ENCODE measurements at regions not wholly inside any gene's neighbourhood (a gene's known extent, or its start where the extent isn't known, plus 50 kb on each side); places are given as distances from the start of the nearest gene placed in this dataset.
"Not testable (repeated sequence)": the region's sequence is repeated elsewhere in the genome, so short reads cannot be mapped to it uniquely, and the experiment has no call there.

- H3K27ac ChIP-seq, result no peak overlapping the region
- H3K36me3 ChIP-seq, result no peaks in the 10 kb centered on the region
- no peak for DNase-seq (ENCODE audit: low read depth in 1 of 2, low spot score in 2 of 2)
- H3K9me3 ChIP-seq (replicated peaks), result no peaks in the 10 kb centered on the region
- no peaks in the 10 kb centered on the region for H3K4me1 ChIP-seq (replicated peaks)
- no peaks in the 10 kb centered on the region for H3K27me3 ChIP-seq (replicated peaks)
- no peak overlapping the region for H3K4me3 ChIP-seq
These were observed 457.1 kb upstream of the ADAMTS9 start for GRCh38 chr3:65144791-65145351.

- no peak for DNase-seq (ENCODE audit: low read depth in 1 of 2, low spot score in 2 of 2)
- H3K4me3 ChIP-seq, result no peak overlapping the region
- H3K4me1 ChIP-seq (replicated peaks), result no peaks in the 10 kb centered on the region
- no peaks in the 10 kb centered on the region for H3K27me3 ChIP-seq (replicated peaks)
- H3K9me3 ChIP-seq (replicated peaks), result no peaks in the 10 kb centered on the region
- H3K27ac ChIP-seq, result no peak overlapping the region
- H3K36me3 ChIP-seq, result no peaks in the 10 kb centered on the region
These were observed 454.7 kb upstream of the ADAMTS9 start for GRCh38 chr3:65142456-65142855.

GRCh38 chr3:65138556-65138955 is 450.8 kb upstream of the ADAMTS9 start:
- H3K27ac ChIP-seq, result no peak overlapping the region
- DNase-seq (ENCODE audit: low read depth in 1 of 2, low spot score in 2 of 2), result no peak
- H3K4me3 ChIP-seq, result no peak overlapping the region
- no peaks in the 10 kb centered on the region for H3K9me3 ChIP-seq (replicated peaks)
- no peaks in the 10 kb centered on the region for H3K36me3 ChIP-seq
- no peaks in the 10 kb centered on the region for H3K4me1 ChIP-seq (replicated peaks)
- no peaks in the 10 kb centered on the region for H3K27me3 ChIP-seq (replicated peaks)

- H3K27me3 ChIP-seq (replicated peaks); H3K4me3 ChIP-seq; H3K36me3 ChIP-seq; H3K27ac ChIP-seq; H3K9me3 ChIP-seq (replicated peaks); H3K4me1 ChIP-seq (replicated peaks); DNase-seq (ENCODE audit: low read depth in 1 of 2, low spot score in 2 of 2): not testable (repeated sequence)
These were observed 446.0 kb upstream of the ADAMTS9 start for GRCh38 chr3:65133752-65134151.

GRCh38 chr3:65130782-65131181 is 443.0 kb upstream of the ADAMTS9 start:
- Histone ChIP-seq H3K4me1 (replicated peaks) (peaks cover 14% of the 10 kb centered on the region), H3K27me3 (replicated peaks) (no peaks in the 10 kb centered on the region), H3K4me3 (no peak overlapping the region), H3K27ac (no peak overlapping the region), H3K36me3 (no peaks in the 10 kb centered on the region), H3K9me3 (replicated peaks) (no peaks in the 10 kb centered on the region)
- no peak for DNase-seq (ENCODE audit: low read depth in 1 of 2, low spot score in 2 of 2)

GRCh38 chr3:65128346-65128745 is 440.5 kb upstream of the ADAMTS9 start:
- Histone ChIP-seq H3K9me3 (replicated peaks) (no peaks in the 10 kb centered on the region), H3K4me3 (no peak overlapping the region), H3K27me3 (replicated peaks) (no peaks in the 10 kb centered on the region), H3K4me1 (replicated peaks) (peaks cover 14% of the 10 kb centered on the region), H3K27ac (no peak overlapping the region), H3K36me3 (no peaks in the 10 kb centered on the region)
- no peak for DNase-seq (ENCODE audit: low read depth in 1 of 2, low spot score in 2 of 2)

GRCh38 chr3:65126527-65127410 is 439.0 kb upstream of the ADAMTS9 start:
- Histone ChIP-seq H3K9me3 (replicated peaks) (no peaks in the 10 kb centered on the region), H3K27me3 (replicated peaks) (no peaks in the 10 kb centered on the region), H3K36me3 (no peaks in the 10 kb centered on the region), H3K4me3 (no peak overlapping the region), H3K27ac (peak overlapping the region; percentile 30), H3K4me1 (replicated peaks) (peaks cover 14% of the 10 kb centered on the region)
- peak in 1 of 2 experiments; percentile 36 for DNase-seq (ENCODE audit: low read depth in 1 of 2, low spot score in 2 of 2)

- DNase-seq (ENCODE audit: low read depth in 1 of 2, low spot score in 2 of 2); H3K4me1 ChIP-seq (replicated peaks): not testable (repeated sequence)
These were observed 432.4 kb upstream of the ADAMTS9 start for GRCh38 chr3:65120156-65120555.

GRCh38 chr3:65118912-65119499 is 431.2 kb upstream of the ADAMTS9 start:
- H3K36me3 ChIP-seq, result no peaks in the 10 kb centered on the region
- H3K27me3 ChIP-seq (replicated peaks), result no peaks in the 10 kb centered on the region
- no peaks in the 10 kb centered on the region for H3K4me1 ChIP-seq (replicated peaks)
- DNase-seq (ENCODE audit: low read depth in 1 of 2, low spot score in 2 of 2), result no peak
- no peak overlapping the region for H3K27ac ChIP-seq
- H3K4me3 ChIP-seq, result no peak overlapping the region
- H3K9me3 ChIP-seq (replicated peaks), result no peaks in the 10 kb centered on the region

More at GRCh38 chr3:65120156-65120555, 432.4 kb upstream of the ADAMTS9 start:
- not testable (repeated sequence) for H3K27ac ChIP-seq; H3K36me3 ChIP-seq; H3K9me3 ChIP-seq (replicated peaks); H3K4me3 ChIP-seq; H3K27me3 ChIP-seq (replicated peaks)

GRCh38 chr3:65114041-65114440 is 426.2 kb upstream of the ADAMTS9 start:
- no peak for DNase-seq (ENCODE audit: low read depth in 1 of 2, low spot score in 2 of 2)
- Histone ChIP-seq H3K27ac (no peak overlapping the region), H3K9me3 (replicated peaks) (no peaks in the 10 kb centered on the region)

GRCh38 chr3:65112751-65113300 is 425.0 kb upstream of the ADAMTS9 start:
- Histone ChIP-seq H3K27me3 (replicated peaks) (no peaks in the 10 kb centered on the region), H3K4me1 (replicated peaks) (no peaks in the 10 kb centered on the region), H3K36me3 (no peaks in the 10 kb centered on the region), H3K9me3 (replicated peaks) (no peaks in the 10 kb centered on the region), H3K27ac (no peak overlapping the region), H3K4me3 (no peak overlapping the region)
- DNase-seq (ENCODE audit: low read depth in 1 of 2, low spot score in 2 of 2), result no peak

More at GRCh38 chr3:65114041-65114440, 426.2 kb upstream of the ADAMTS9 start:
- Histone ChIP-seq H3K4me1 (replicated peaks) (no peaks in the 10 kb centered on the region), H3K4me3 (no peak overlapping the region), H3K36me3 (no peaks in the 10 kb centered on the region), H3K27me3 (replicated peaks) (no peaks in the 10 kb centered on the region)

- Histone ChIP-seq H3K27ac (no peak overlapping the region), H3K27me3 (replicated peaks) (no peaks in the 10 kb centered on the region), H3K4me3 (no peak overlapping the region), H3K36me3 (no peaks in the 10 kb centered on the region), H3K9me3 (replicated peaks) (no peaks in the 10 kb centered on the region), H3K4me1 (replicated peaks) (no peaks in the 10 kb centered on the region)
- no peak for DNase-seq (ENCODE audit: low read depth in 1 of 2, low spot score in 2 of 2)
These were observed 422.9 kb upstream of the ADAMTS9 start for GRCh38 chr3:65110661-65111060.

- DNase-seq (ENCODE audit: low read depth in 1 of 2, low spot score in 2 of 2), result no peak
- Histone ChIP-seq H3K4me3 (no peak overlapping the region), H3K4me1 (replicated peaks) (no peaks in the 10 kb centered on the region), H3K27ac (no peak overlapping the region), H3K36me3 (no peaks in the 10 kb centered on the region), H3K27me3 (replicated peaks) (no peaks in the 10 kb centered on the region), H3K9me3 (replicated peaks) (no peaks in the 10 kb centered on the region)
These were observed 422.2 kb upstream of the ADAMTS9 start for GRCh38 chr3:65109966-65110500.

- no peak for DNase-seq (ENCODE audit: low read depth in 1 of 2, low spot score in 2 of 2)
- Histone ChIP-seq H3K27ac (no peak overlapping the region), H3K4me3 (no peak overlapping the region), H3K36me3 (no peaks in the 10 kb centered on the region), H3K27me3 (replicated peaks) (no peaks in the 10 kb centered on the region), H3K9me3 (replicated peaks) (no peaks in the 10 kb centered on the region), H3K4me1 (replicated peaks) (no peaks in the 10 kb centered on the region)
These were observed 419.4 kb upstream of the ADAMTS9 start for GRCh38 chr3:65107174-65107573.

Data from SJSA1 (cell line).